ENCODE measurements at regions not wholly inside any gene's neighbourhood (a gene's known extent, or its start where the extent isn't known, plus 50 kb on each side); places are given as distances from the start of the nearest gene placed in this dataset.

DNA sequence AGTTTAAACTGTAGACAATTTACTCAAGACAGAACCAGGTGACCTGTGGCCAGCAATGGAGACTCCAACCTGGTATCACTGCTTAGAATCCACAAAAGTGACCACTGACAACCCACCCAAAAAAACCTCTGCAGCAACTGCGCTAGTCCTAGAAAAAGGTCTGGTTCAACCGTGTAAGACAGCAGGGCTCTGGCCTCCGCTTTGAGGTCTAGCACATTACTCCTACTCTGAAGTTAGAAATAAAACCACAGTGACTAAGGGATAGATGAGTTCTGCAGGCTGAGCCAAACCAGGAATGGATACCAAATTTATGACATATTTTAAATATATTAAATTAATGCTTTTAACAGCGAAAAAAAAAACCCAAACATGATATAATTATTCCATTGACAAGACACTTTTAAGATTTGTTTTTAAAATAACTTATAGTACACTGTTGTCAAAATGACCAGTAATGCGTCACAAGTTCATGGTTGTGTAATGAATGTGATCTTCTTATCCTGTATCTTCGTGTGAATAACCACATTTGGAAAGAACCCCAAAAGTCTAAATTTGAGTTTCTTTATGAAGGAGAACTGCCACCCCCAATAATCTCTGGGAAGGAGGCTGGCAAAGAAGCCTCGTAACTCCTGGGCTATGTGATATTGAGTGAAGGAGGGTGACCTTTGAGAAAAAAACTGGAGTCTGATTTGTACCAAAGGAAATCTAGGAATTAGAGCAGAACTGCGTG lies 101.9 kb upstream of the SLC44A1 start:
- H3K27ac Mint-ChIP-seq, result no peak overlapping the region
- no peak overlapping the region for H3K4me3 Mint-ChIP-seq
- no peak for DNase-seq (ENCODE audit: extremely low spot score, unreplicated experiment)
- H3K9me3 Mint-ChIP-seq, result peaks cover 3% of the 10 kb centered on the region
- peaks cover 3% of the 10 kb centered on the region for H3K27me3 Mint-ChIP-seq
- TF ChIP-seq CTCF (conservative IDR thresholded peaks at IDR 0.05), result no peak
- H3K36me3 Mint-ChIP-seq, result no peaks in the 10 kb centered on the region
- peaks cover 30% of the 10 kb centered on the region for H3K4me1 Mint-ChIP-seq (ENCODE audit: unreplicated experiment)

- peaks cover 30% of the 10 kb centered on the region for H3K4me1 Mint-ChIP-seq (ENCODE audit: unreplicated experiment)
- no peak overlapping the region for H3K27ac Mint-ChIP-seq
- DNase-seq (ENCODE audit: extremely low spot score, unreplicated experiment), result no peak
- no peak for TF ChIP-seq CTCF (conservative IDR thresholded peaks at IDR 0.05)
- no peaks in the 10 kb centered on the region for H3K36me3 Mint-ChIP-seq
- no peak overlapping the region for H3K4me3 Mint-ChIP-seq
- peaks cover 3% of the 10 kb centered on the region for H3K27me3 Mint-ChIP-seq
- peaks cover 3% of the 10 kb centered on the region for H3K9me3 Mint-ChIP-seq
Measured at GRCh38 chr9:105143136-105143430, 101.4 kb upstream of the SLC44A1 start.

GRCh38 chr9:105144076-105144475 lies 100.4 kb upstream of the SLC44A1 start:
- no peak for DNase-seq (ENCODE audit: extremely low spot score, unreplicated experiment)
- Mint-ChIP-seq H3K4me1 (ENCODE audit: unreplicated experiment) (peaks cover 22% of the 10 kb centered on the region), H3K27me3 (peaks cover 3% of the 10 kb centered on the region), H3K9me3 (peaks cover 3% of the 10 kb centered on the region), H3K36me3 (no peaks in the 10 kb centered on the region), H3K27ac (no peak overlapping the region), H3K4me3 (no peak overlapping the region)
- no peak for TF ChIP-seq CTCF (conservative IDR thresholded peaks at IDR 0.05)

- H3K4me1 Mint-ChIP-seq (ENCODE audit: unreplicated experiment), result peaks cover 18% of the 10 kb centered on the region
- no peaks in the 10 kb centered on the region for H3K36me3 Mint-ChIP-seq
- no peak overlapping the region for H3K27ac Mint-ChIP-seq
- no peaks in the 10 kb centered on the region for H3K9me3 Mint-ChIP-seq
- no peak for TF ChIP-seq CTCF (conservative IDR thresholded peaks at IDR 0.05)
- DNase-seq (ENCODE audit: extremely low spot score, unreplicated experiment), result no peak
- no peak overlapping the region for H3K4me3 Mint-ChIP-seq
- peaks cover 3% of the 10 kb centered on the region for H3K27me3 Mint-ChIP-seq
Measured at GRCh38 chr9:105144841-105145240, 99.6 kb upstream of the SLC44A1 start.

GRCh38 chr9:105146677-105147076 lies 97.8 kb upstream of the SLC44A1 start:
- Mint-ChIP-seq H3K4me3 (no peak overlapping the region), H3K4me1 (ENCODE audit: unreplicated experiment) (peaks cover 16% of the 10 kb centered on the region)
- no peak for TF ChIP-seq CTCF (conservative IDR thresholded peaks at IDR 0.05)

More at GRCh38 chr9:105146677-105147076, 97.8 kb upstream of the SLC44A1 start:
- Mint-ChIP-seq H3K27ac (no peak overlapping the region), H3K9me3 (no peaks in the 10 kb centered on the region), H3K27me3 (peaks cover 3% of the 10 kb centered on the region), H3K36me3 (no peaks in the 10 kb centered on the region)
- no peak for DNase-seq (ENCODE audit: extremely low spot score, unreplicated experiment)
